ENCODE measurements at regions not wholly inside any gene's neighbourhood (a gene's known extent, or its start where the extent isn't known, plus 50 kb on each side); places are given as distances from the start of the nearest gene placed in this dataset.

DNA sequence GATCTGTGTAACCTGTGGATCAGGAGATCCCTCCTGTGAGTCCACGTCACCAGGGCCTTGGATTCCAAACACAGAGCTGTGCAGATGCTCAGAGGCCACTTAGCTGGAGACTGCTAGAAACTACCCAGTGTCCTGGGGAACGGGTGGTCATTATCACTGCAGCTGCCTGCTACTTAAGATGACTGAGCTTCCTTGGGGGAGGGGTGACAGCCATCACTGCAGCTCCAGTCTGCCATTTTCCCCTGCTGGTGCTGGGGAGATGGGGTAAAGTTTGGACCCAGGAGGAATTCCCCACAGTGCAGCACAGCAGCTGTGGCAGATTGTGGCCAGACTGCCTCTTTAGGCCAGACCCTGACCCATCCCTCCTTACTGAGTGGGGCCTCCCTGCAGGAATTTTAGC lies 78.8 kb upstream of the VOPP1 start:
- TF ChIP-seq, protein P1, sequence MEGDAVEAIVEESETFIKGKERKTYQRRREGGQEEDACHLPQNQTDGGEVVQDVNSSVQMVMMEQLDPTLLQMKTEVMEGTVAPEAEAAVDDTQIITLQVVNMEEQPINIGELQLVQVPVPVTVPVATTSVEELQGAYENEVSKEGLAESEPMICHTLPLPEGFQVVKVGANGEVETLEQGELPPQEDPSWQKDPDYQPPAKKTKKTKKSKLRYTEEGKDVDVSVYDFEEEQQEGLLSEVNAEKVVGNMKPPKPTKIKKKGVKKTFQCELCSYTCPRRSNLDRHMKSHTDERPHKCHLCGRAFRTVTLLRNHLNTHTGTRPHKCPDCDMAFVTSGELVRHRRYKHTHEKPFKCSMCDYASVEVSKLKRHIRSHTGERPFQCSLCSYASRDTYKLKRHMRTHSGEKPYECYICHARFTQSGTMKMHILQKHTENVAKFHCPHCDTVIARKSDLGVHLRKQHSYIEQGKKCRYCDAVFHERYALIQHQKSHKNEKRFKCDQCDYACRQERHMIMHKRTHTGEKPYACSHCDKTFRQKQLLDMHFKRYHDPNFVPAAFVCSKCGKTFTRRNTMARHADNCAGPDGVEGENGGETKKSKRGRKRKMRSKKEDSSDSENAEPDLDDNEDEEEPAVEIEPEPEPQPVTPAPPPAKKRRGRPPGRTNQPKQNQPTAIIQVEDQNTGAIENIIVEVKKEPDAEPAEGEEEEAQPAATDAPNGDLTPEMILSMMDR (conservative IDR thresholded peaks at IDR 0.05; ENCODE audit: low read length), result no peak
- TF ChIP-seq EZH2phosphoT487 (IDR thresholded peaks at IDR 0.05; ENCODE audit: borderline replicate concordance), result no peak

Data from Loucy (cell line).